Panc1 (cell line): ENCODE measurements at regions not wholly inside any gene's neighbourhood (a gene's known extent, or its start where the extent isn't known, plus 50 kb on each side); places are given as distances from the start of the nearest gene placed in this dataset.

ENCODE experiments used
- ATAC-seq: fragments of 200-7000 bp; cut with Tn5 transposase; 2 replicates; pipeline ENCODE4 v1.9.1; 2020; ENCODE audit warnings: mild to moderate bottlenecking, moderate library complexity
- BruUV-seq: library from RNA; stranded (reverse); fragments of 400-500 nt; replicated peaks from 2 replicates; lab custom pipeline; 2021; lab: Mats Ljungman, UMichigan
- CTCF ChIA-PET: fragments of 300-600 bp; sonication (Branson Sonifier 250); formaldehyde crosslinking; loops from one replicate; lab custom pipeline; 2022; ENCODE audit warnings: antibody characterized with exemption; lab: Charles Lee
- POLR2A ChIA-PET: fragments of 300-600 bp; sonication (Branson Sonifier 250); formaldehyde crosslinking; loops from one replicate; lab custom pipeline; 2022; ENCODE audit warnings: antibody characterized with exemption; lab: Charles Lee
- DNase-seq: peaks from one replicate; pipeline ENCODE4 v3.0.0-alpha.2; 2010; ENCODE audit warnings: low read depth, low spot score
- H3K27ac ChIP-seq: 2 replicates; pipeline ENCODE4 v1.5.1; 2011; ENCODE audit warnings: mild to moderate bottlenecking, low read length, inconsistent platforms
- H3K27me3 ChIP-seq: fragments of 200-500 bp; sonication (Bioruptor generic); 2 replicates; pipeline ENCODE4 v1.6.0; 2014; ENCODE audit warnings: low read length, inconsistent platforms; ENCODE audit not compliant: control insufficient read depth, insufficient read depth
- H3K36me3 ChIP-seq: fragments of 200-500 bp; sonication (Bioruptor generic); 2 replicates; pipeline ENCODE4 v1.5.1; 2014; ENCODE audit warnings: inconsistent platforms, mild to moderate bottlenecking, low read length, moderate library complexity; ENCODE audit not compliant: control insufficient read depth, insufficient read depth
- H3K4me1 ChIP-seq: 2 replicates; pipeline ENCODE4 v1.5.1; 2011; ENCODE audit warnings: inconsistent platforms, mild to moderate bottlenecking, low read length, moderate library complexity; ENCODE audit not compliant: control insufficient read depth, insufficient read depth
- H3K4me3 ChIP-seq, 2 experiments: 2 replicates each; pipeline ENCODE4 v1.5.1; 2011 to 2012; ENCODE audit warnings: low read depth in 2 of 2, low read length in 2 of 2, mild to moderate bottlenecking in 2 of 2, inconsistent platforms in 1 of 2, moderate library complexity in 1 of 2
- H3K9me3 ChIP-seq: fragments of 200-500 bp; sonication (Bioruptor generic); 2 replicates; pipeline ENCODE4 v1.5.1; 2014; ENCODE audit warnings: low read depth, mild to moderate bottlenecking, inconsistent platforms, low read length, moderate library complexity; ENCODE audit not compliant: control insufficient read depth, insufficient read depth
- CTCF ChIP-seq: fragments of 450-650 bp; IDR thresholded peaks from 2 replicates; pipeline ENCODE4 v1.5.1; 2017; ENCODE audit warnings: mild to moderate bottlenecking
- POLR2AphosphoS5 ChIP-seq: IDR thresholded peaks from 2 replicates; pipeline ENCODE4 v1.6.1; 2012; ENCODE audit warnings: mild to moderate bottlenecking, low read depth, low read length, moderate library complexity
- SIN3A ChIP-seq: IDR thresholded peaks from 2 replicates; pipeline ENCODE4 v1.6.1; 2012; ENCODE audit warnings: low read depth, mild to moderate bottlenecking, low read length, moderate library complexity, borderline replicate concordance; ENCODE audit not compliant: insufficient read depth
- TCF7L2 ChIP-seq: IDR thresholded peaks from 2 replicates; pipeline ENCODE4 v1.6.1; 2011; ENCODE audit warnings: mild to moderate bottlenecking, low read depth, low read length, inconsistent platforms
- in situ Hi-C: cut with HindIII; loops from 2 replicates; pipeline ENCODE4 v1.10.0; 2016; ENCODE audit warnings: low sequenced_read_pairs, low pct_unique_long_range_greater_than_20kb
- intact Hi-C: fragments of 100-400 bp; cut with micrococcal nuclease; formaldehyde crosslinking; loops from one replicate; pipeline ENCODE4 v1.10.0; 2022; ENCODE audit not compliant: unreplicated experiment
- TF ChIP-seq, protein P1 (sequence below), 2 experiments: IDR thresholded peaks; 2 replicates each; pipeline ENCODE4 v1.6.1; 2011 to 2012; ENCODE audit warnings: low read depth in 2 of 2, control low read depth in 1 of 2, low read length in 1 of 2, mild to moderate bottlenecking in 1 of 2, moderate library complexity in 1 of 2; ENCODE audit not compliant: insufficient read depth in 1 of 2

DNA sequence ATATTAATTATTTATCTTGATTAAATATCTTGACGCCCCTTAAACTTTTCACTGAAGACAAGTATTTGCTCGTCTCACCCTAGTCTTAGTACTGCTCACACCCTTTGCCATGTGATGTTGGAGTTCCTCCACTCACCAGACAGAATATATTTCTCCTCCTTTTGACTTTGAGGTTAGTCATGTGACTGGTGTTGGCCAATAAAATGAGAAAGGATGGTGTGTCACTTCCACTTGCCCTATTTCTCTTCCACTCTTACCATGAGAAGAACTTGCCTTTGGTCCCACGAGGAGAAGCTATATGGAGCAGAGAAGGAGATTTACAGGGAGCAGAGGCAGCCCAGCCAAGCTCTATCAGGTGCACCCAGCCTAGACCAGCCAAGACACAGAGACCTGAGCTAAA is 64.9 kb upstream of the TAB2 start:
- in situ Hi-C loops (no loop called here), intact Hi-C loops (no loop called here)
- no peak for DNase-seq
- H3K4me1 ChIP-seq, result no peaks in the 10 kb centered on the region
- CTCF ChIA-PET, result no interaction called here
- no peak overlapping the region for H3K4me3 ChIP-seq
- H3K9me3 ChIP-seq, result no peaks in the 10 kb centered on the region
- no peak for ATAC-seq
- POLR2A ChIA-PET, result interaction anchor here (0.6 kb wide), 1 partner anchor 755 kb away, joined by 3 read pairs; no protein-coding TSS in a partner anchor
- no peaks in the 10 kb centered on the region for H3K36me3 ChIP-seq
- no peak overlapping the region for H3K27ac ChIP-seq
- TF ChIP-seq SIN3A, result no peak
- no peak for TF ChIP-seq TCF7L2
- TF ChIP-seq, protein P1, sequence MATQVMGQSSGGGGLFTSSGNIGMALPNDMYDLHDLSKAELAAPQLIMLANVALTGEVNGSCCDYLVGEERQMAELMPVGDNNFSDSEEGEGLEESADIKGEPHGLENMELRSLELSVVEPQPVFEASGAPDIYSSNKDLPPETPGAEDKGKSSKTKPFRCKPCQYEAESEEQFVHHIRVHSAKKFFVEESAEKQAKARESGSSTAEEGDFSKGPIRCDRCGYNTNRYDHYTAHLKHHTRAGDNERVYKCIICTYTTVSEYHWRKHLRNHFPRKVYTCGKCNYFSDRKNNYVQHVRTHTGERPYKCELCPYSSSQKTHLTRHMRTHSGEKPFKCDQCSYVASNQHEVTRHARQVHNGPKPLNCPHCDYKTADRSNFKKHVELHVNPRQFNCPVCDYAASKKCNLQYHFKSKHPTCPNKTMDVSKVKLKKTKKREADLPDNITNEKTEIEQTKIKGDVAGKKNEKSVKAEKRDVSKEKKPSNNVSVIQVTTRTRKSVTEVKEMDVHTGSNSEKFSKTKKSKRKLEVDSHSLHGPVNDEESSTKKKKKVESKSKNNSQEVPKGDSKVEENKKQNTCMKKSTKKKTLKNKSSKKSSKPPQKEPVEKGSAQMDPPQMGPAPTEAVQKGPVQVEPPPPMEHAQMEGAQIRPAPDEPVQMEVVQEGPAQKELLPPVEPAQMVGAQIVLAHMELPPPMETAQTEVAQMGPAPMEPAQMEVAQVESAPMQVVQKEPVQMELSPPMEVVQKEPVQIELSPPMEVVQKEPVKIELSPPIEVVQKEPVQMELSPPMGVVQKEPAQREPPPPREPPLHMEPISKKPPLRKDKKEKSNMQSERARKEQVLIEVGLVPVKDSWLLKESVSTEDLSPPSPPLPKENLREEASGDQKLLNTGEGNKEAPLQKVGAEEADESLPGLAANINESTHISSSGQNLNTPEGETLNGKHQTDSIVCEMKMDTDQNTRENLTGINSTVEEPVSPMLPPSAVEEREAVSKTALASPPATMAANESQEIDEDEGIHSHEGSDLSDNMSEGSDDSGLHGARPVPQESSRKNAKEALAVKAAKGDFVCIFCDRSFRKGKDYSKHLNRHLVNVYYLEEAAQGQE (IDR thresholded peaks at IDR 0.05; ENCODE audit: insufficient read depth in 1 of 2, low read depth in 2 of 2, low read length in 1 of 2), result no peak
- TF ChIP-seq CTCF, result no peak
- no peak for TF ChIP-seq POLR2AphosphoS5
- BruUV-seq, result no TSS peak
- no peaks in the 10 kb centered on the region for H3K27me3 ChIP-seq

DNA sequence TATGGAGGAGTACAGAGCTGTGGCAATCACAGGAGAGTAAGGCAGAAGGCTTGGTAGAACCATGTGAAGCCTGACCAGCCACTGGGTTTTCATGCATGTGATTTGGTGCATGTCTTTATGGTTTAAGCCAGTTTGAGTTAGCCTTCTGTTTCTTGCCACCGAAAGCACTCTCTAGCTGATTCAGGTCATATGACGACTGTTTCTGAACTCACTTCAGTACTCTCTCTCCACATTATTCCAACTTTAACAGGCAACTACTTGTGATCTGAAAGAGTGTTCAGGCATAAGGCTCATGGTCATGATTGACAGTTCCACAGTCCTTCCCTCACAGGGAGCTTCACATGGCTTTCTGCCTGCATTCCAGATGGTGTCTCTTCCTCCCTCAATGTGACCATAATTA is 63.3 kb upstream of the TAB2 start:
- TF ChIP-seq SIN3A, result no peak
- TF ChIP-seq, protein P1 (IDR thresholded peaks at IDR 0.05; ENCODE audit: insufficient read depth in 1 of 2, low read depth in 2 of 2, low read length in 1 of 2), result no peak
- H3K27ac ChIP-seq, result no peak overlapping the region
- in situ Hi-C loops (no loop called here), intact Hi-C loops (no loop called here)
- CTCF ChIA-PET, result no interaction called here
- H3K36me3 ChIP-seq, result no peaks in the 10 kb centered on the region
- no peaks in the 10 kb centered on the region for H3K27me3 ChIP-seq
- H3K9me3 ChIP-seq, result no peaks in the 10 kb centered on the region
- H3K4me3 ChIP-seq, result no peak overlapping the region
- ATAC-seq, result no peak
- no peak for DNase-seq
- no TSS peak for BruUV-seq
- H3K4me1 ChIP-seq, result no peaks in the 10 kb centered on the region
- POLR2A ChIA-PET, result no interaction called here
